ENCODE measurements at regions not wholly inside any gene's neighbourhood (a gene's known extent, or its start where the extent isn't known, plus 50 kb on each side); places are given as distances from the start of the nearest gene placed in this dataset.

- TF ChIP-seq EZH2phosphoT487 (IDR thresholded peaks at IDR 0.05; ENCODE audit: insufficient read depth, low read depth) (no peak), EZH2 (IDR thresholded peaks at IDR 0.05; ENCODE audit: insufficient read depth, poor library complexity, severe bottlenecking) (no peak)
Observed at GRCh38 chr1:57945045-57945444, 521.2 kb upstream of the DAB1 start.
